GM23338 (cell line): ENCODE measurements at regions not wholly inside any gene's neighbourhood (a gene's known extent, or its start where the extent isn't known, plus 50 kb on each side); places are given as distances from the start of the nearest gene placed in this dataset.

Source experiments
- EZH2 ChIP-seq: fragments of 200-600 bp; sonication (generic); IDR thresholded peaks from one replicate; pipeline ENCODE4 v1.8.0; 2017; ENCODE audit warnings: antibody characterized with exemption, mild to moderate bottlenecking, low read depth; ENCODE audit not compliant: unreplicated experiment
- EZH2phosphoT487 ChIP-seq: fragments of 200-600 bp; sonication (generic); IDR thresholded peaks from one replicate; pipeline ENCODE4 v1.8.1; 2018; ENCODE audit warnings: antibody characterized with exemption; ENCODE audit not compliant: unreplicated experiment
- JUNB ChIP-seq: IDR thresholded peaks from one replicate; pipeline ENCODE4 v1.6.1; 2016; ENCODE audit warnings: antibody characterized with exemption; ENCODE audit not compliant: unreplicated experiment
- NANOG ChIP-seq: IDR thresholded peaks from 2 replicates; pipeline ENCODE4 v1.6.1; 2016; ENCODE audit warnings: antibody characterized with exemption, borderline replicate concordance
- STAT1 ChIP-seq: IDR thresholded peaks from one replicate; pipeline ENCODE4 v1.6.1; 2016; ENCODE audit warnings: antibody characterized with exemption; ENCODE audit not compliant: unreplicated experiment
- ZNF114 ChIP-seq: fragments of 250-450 bp; sonication (Bioruptor Pico); IDR thresholded peaks from 2 replicates; pipeline ENCODE4 v1.5.0; 2020; ENCODE audit warnings: mild to moderate bottlenecking, moderate library complexity
- ZNF331 ChIP-seq: fragments of 250-450 bp; sonication (Bioruptor Pico); IDR thresholded peaks from 2 replicates; pipeline ENCODE4 v1.5.0; 2020; ENCODE audit warnings: low read depth, mild to moderate bottlenecking, moderate library complexity
- ZNF462 ChIP-seq: fragments of 250-450 bp; sonication (Bioruptor Pico); IDR thresholded peaks from 2 replicates; pipeline ENCODE4 v1.5.0; 2020; ENCODE audit warnings: mild to moderate bottlenecking, moderate library complexity
- TF ChIP-seq, protein P1 (sequence below): IDR thresholded peaks from one replicate; pipeline ENCODE4 v1.6.1; 2018; ENCODE audit warnings: antibody characterized with exemption; ENCODE audit not compliant: unreplicated experiment

- TF ChIP-seq, protein P1, sequence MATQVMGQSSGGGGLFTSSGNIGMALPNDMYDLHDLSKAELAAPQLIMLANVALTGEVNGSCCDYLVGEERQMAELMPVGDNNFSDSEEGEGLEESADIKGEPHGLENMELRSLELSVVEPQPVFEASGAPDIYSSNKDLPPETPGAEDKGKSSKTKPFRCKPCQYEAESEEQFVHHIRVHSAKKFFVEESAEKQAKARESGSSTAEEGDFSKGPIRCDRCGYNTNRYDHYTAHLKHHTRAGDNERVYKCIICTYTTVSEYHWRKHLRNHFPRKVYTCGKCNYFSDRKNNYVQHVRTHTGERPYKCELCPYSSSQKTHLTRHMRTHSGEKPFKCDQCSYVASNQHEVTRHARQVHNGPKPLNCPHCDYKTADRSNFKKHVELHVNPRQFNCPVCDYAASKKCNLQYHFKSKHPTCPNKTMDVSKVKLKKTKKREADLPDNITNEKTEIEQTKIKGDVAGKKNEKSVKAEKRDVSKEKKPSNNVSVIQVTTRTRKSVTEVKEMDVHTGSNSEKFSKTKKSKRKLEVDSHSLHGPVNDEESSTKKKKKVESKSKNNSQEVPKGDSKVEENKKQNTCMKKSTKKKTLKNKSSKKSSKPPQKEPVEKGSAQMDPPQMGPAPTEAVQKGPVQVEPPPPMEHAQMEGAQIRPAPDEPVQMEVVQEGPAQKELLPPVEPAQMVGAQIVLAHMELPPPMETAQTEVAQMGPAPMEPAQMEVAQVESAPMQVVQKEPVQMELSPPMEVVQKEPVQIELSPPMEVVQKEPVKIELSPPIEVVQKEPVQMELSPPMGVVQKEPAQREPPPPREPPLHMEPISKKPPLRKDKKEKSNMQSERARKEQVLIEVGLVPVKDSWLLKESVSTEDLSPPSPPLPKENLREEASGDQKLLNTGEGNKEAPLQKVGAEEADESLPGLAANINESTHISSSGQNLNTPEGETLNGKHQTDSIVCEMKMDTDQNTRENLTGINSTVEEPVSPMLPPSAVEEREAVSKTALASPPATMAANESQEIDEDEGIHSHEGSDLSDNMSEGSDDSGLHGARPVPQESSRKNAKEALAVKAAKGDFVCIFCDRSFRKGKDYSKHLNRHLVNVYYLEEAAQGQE, result no peak
- no peak for TF ChIP-seq ZNF331 (CRISPR knock-in tag)
- no peak for TF ChIP-seq ZNF462
- no peak for TF ChIP-seq NANOG
- TF ChIP-seq EZH2, result no peak
- TF ChIP-seq STAT1, result no peak
- no peak for TF ChIP-seq JUNB
- no peak for TF ChIP-seq ZNF114 (CRISPR knock-in tag)
- no peak for TF ChIP-seq EZH2phosphoT487
Observed at GRCh38 chr17:77299256-77300015, 158.7 kb downstream of the SEC14L1 start (continued).
